Prostate gland (tissue), 1 donor: ENCODE measurements at regions not wholly inside any gene's neighbourhood (a gene's known extent, or its start where the extent isn't known, plus 50 kb on each side); places are given as distances from the start of the nearest gene placed in this dataset.

Source experiments
- POLR2A ChIP-seq: fragments of 450-650 bp; IDR thresholded peaks from one replicate; pipeline ENCODE4 v1.6.1; 2016; ENCODE audit warnings: antibody characterized with exemption, mild to moderate bottlenecking
- POLR2AphosphoS5 ChIP-seq: sonication (generic); formaldehyde crosslinking; IDR thresholded peaks from one replicate; pipeline ENCODE4 v1.6.1; 2017; ENCODE audit warnings: antibody characterized with exemption

DNA sequence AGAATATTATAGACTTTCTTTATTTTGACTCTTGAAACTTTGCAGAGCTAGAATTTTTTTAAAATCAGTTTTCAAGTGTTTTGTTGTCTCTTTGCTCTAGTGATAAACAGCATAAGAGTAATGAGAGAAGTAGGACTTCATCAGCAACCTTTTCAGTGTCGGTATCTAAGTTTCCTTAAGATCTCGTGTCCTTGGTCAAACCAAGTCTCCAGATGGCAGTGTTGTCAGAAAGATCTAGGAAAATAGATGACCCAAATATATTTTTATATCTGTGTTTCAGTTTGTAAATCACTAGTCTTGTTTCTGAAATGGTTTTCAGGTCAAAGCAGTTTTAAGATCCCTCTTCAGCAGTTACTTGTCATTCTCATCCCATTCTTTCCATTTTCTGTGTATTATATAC lies 438.3 kb downstream of the RAPGEF2 start:
- TF ChIP-seq POLR2A (no peak), POLR2AphosphoS5 (no peak)
